CD4-positive, alpha-beta T cell treated with Interferon gamma for 1 hour (primary cell): ENCODE measurements at regions not wholly inside any gene's neighbourhood (a gene's known extent, or its start where the extent isn't known, plus 50 kb on each side); places are given as distances from the start of the nearest gene placed in this dataset.
"Not testable (repeated sequence)": the region's sequence is repeated elsewhere in the genome, so short reads cannot be mapped to it uniquely, and the experiment has no call there.

Experiments used
- DNase-seq: peaks from one replicate; pipeline ENCODE4 v3.0.0-alpha.2; 2020

- DNase-seq: no peak
Observed at GRCh38 chr10:65335311-65335710, 1590.5 kb upstream of the LRRTM3 start.

- DNase-seq: no peak
Observed at GRCh38 chr10:65340340-65340739, 1585.5 kb upstream of the LRRTM3 start.

GRCh38 chr10:65341323-65341925 lies 1584.4 kb upstream of the LRRTM3 start:
- DNase-seq: no peak

- no peak for DNase-seq
Observed at GRCh38 chr10:65342245-65342644, 1583.6 kb upstream of the LRRTM3 start.

- DNase-seq: no peak
Observed at GRCh38 chr10:65346466-65346865, 1579.4 kb upstream of the LRRTM3 start.

- no peak for DNase-seq
Observed at GRCh38 chr10:65348637-65349036, 1577.2 kb upstream of the LRRTM3 start.

GRCh38 chr10:65350611-65351010 lies 1575.2 kb upstream of the LRRTM3 start:
- no peak for DNase-seq

GRCh38 chr10:65355141-65355680 lies 1570.6 kb upstream of the LRRTM3 start:
- no peak for DNase-seq

GRCh38 chr10:65358565-65358964 lies 1567.3 kb upstream of the LRRTM3 start:
- DNase-seq: no peak

- no peak for DNase-seq
Observed at GRCh38 chr10:65360497-65360896, 1565.3 kb upstream of the LRRTM3 start.

GRCh38 chr10:65365878-65366277 lies 1560.0 kb upstream of the LRRTM3 start:
- DNase-seq: no peak

- DNase-seq: no peak
Observed at GRCh38 chr10:65367706-65368105, 1558.1 kb upstream of the LRRTM3 start.

- DNase-seq: no peak
Observed at GRCh38 chr10:65375528-65375927, 1550.3 kb upstream of the LRRTM3 start.

- DNase-seq: no peak
Observed at GRCh38 chr10:65377687-65378086, 1548.1 kb upstream of the LRRTM3 start.

- DNase-seq: no peak
Observed at GRCh38 chr10:65394502-65395297, 1531.1 kb upstream of the LRRTM3 start.

GRCh38 chr10:65395631-65396030 lies 1530.2 kb upstream of the LRRTM3 start:
- DNase-seq: no peak

- DNase-seq: no peak
Observed at GRCh38 chr10:65396997-65397396, 1528.8 kb upstream of the LRRTM3 start.

GRCh38 chr10:65408401-65408800 lies 1517.4 kb upstream of the LRRTM3 start:
- no peak for DNase-seq

- DNase-seq: no peak
Observed at GRCh38 chr10:65413001-65413400, 1512.8 kb upstream of the LRRTM3 start.

GRCh38 chr10:65415318-65415717 lies 1510.5 kb upstream of the LRRTM3 start:
- DNase-seq: no peak

GRCh38 chr10:65416094-65416493 lies 1509.7 kb upstream of the LRRTM3 start:
- DNase-seq: no peak

GRCh38 chr10:65419629-65420028 lies 1506.2 kb upstream of the LRRTM3 start:
- no peak for DNase-seq

GRCh38 chr10:65423043-65423442 lies 1502.8 kb upstream of the LRRTM3 start:
- DNase-seq: no peak

GRCh38 chr10:65429381-65429780 lies 1496.5 kb upstream of the LRRTM3 start:
- not testable (repeated sequence) for DNase-seq
